ENCODE measurements at regions not wholly inside any gene's neighbourhood (a gene's known extent, or its start where the extent isn't known, plus 50 kb on each side); places are given as distances from the start of the nearest gene placed in this dataset.
A peak's percentile ranks its signal among the peaks of the same experiment; 100 is the strongest.

DNA sequence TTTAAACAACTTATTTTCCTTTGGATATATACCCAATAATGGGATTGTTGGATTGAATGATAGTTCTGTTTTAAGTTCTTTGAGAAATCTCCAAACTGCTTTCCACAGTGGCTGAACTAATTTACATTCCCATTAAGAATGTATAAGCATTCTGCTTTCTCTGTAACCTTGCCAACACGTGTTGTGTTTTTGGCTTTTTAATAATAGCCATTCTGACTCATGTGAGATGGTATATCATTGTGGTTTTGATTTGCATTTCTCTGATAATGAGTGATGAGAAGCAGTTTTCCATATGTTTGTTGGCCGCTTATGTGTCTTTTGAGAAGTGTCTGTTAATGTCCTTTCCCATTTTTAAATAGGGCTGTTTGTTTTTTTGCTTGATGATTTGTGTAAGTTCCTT, 155.6 kb upstream of the PITX2 start:
- DNase-seq (ENCODE audit: low spot score) = no peak

DNA sequence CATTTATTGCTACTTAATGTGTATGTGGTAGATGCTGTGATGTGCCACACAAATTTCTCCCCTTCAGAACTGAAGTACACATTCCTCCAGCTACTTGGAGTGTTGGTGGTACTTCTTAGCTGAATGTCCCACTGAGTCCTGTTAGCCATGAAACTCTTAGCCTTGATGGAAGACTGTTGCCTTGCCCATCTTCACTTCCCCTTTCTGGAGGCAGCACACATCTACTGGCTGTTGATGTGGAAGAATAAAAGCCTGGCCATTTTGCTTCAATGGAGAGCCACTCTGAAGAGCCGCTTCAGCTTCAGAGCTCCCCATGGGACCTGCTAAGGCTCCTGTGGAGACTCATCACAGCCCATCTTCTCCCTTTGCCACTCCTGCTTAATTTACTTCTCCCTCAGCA, 157.7 kb upstream of the PITX2 start:
- no peak for DNase-seq (ENCODE audit: low spot score)

GRCh38 chr4:110781944-110782343, 159.1 kb upstream of the PITX2 start:
- DNase-seq (ENCODE audit: low spot score) = no peak

DNA sequence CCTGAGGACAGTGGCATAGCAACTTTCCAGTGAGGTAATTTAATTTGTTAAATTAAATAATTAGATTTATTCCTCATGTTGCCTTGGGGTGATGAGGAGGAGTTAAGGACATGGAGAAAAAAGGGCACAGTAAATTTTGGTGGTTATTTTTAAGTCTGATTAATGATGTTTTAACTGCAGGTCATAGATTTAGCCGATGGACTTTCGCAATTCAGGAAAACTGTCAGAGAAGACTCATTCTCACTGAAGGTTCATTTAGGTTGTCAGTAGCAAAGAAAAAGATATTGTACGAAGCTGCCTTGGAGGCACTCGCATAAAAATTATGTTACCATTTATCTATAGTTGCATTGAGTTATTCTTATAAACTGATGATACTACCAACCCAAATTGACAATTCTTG, 164.2 kb upstream of the PITX2 start:
- no peak for DNase-seq (ENCODE audit: low spot score)

DNA sequence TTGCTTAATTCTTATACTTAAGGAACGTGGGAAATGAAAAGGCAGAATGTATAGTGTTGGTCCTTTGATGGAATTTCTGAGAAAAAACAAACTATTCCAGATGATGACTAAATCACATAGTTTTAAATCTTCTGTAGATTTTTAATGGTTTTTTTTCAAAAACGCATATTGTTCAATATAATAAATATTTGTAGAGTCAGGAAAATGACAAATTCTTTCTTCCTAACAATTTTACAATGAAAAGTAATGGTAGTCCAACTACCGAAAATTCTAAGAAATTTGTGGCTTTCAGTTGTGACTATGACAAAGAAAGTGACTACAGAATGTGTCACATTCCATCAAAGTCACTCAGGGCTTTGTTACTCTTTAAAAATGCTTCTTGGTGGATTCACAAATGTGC, 164.8 kb upstream of the PITX2 start:
- no peak for DNase-seq (ENCODE audit: low spot score)

DNA sequence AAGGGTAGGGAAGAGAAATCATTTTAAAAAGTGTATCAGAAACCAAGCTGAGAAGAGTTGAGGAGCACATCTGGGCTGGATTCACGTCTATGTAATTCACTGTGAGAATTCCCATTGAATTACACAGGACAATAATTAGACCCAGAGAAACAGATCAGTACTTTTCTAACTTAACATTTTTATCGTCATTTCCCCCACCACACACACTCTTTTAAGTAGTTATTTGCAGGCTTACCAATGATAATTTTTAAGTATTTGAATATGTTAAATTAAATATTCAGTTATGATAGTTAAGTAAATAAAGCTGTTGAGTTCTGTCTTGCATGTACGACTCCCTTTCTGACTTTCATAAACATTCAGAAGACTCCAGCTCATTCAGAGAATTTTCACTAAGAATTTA, 165.4 kb upstream of the PITX2 start:
- no peak for DNase-seq (ENCODE audit: low spot score)

- DNase-seq (ENCODE audit: low spot score) = no peak
Measured at GRCh38 chr4:110792036-110792435, 169.2 kb upstream of the PITX2 start.

DNA sequence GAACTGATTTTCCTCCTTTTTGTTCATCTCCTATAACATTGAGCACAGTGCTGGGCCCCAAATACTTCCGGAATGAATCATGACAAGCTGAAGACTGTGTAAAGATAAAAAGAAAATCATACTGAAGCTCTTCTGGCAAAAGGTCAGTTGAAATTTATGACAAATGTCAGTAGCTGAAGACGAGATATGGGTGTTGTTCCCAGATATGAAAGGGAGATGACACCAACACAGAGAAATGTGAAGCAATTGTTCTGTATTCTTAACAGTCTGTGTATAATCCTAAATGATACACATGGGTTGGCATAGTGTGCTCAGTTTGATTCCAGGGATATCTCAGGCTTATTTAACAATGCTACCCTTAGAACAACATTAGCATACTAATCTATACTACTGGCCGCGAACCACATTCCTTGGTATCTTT, 170.5 kb upstream of the PITX2 start:
- peak; percentile 34 for DNase-seq (ENCODE audit: low spot score)

GRCh38 chr4:110793890-110794554, 171.1 kb upstream of the PITX2 start:
- no peak for DNase-seq (ENCODE audit: low spot score)

- no peak for DNase-seq (ENCODE audit: low spot score)
Measured at GRCh38 chr4:110795971-110796370, 173.1 kb upstream of the PITX2 start.

GRCh38 chr4:110797486-110797885, 174.6 kb upstream of the PITX2 start:
- DNase-seq (ENCODE audit: low spot score) = no peak

DNA sequence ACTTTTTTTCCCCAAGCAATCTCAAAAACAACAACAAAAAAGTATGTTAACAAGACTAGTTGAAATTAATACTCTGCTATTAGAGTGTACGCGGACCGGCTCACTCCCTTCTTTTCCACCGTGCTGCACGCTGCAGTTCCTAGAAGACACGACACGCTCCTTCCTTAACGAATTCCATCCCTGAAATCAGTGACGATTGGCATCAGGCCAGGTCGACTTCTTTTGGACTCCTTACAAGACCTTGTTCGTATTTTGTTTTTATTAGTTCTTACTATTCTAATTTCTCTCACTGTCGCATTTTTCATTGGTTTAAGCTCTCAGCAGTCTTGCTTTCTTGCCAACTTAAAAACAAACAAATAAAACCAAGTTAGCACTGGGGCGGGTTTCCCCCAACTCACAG, 175.8 kb upstream of the PITX2 start:
- DNase-seq (ENCODE audit: low spot score) = no peak

GRCh38 chr4:110799211-110799610, 176.3 kb upstream of the PITX2 start:
- DNase-seq (ENCODE audit: low spot score) = no peak

GRCh38 chr4:110801591-110801990, 178.7 kb upstream of the PITX2 start:
- DNase-seq (ENCODE audit: low spot score) = no peak

- no peak for DNase-seq (ENCODE audit: low spot score)
Measured at GRCh38 chr4:110808351-110808878, 185.5 kb upstream of the PITX2 start.

DNA sequence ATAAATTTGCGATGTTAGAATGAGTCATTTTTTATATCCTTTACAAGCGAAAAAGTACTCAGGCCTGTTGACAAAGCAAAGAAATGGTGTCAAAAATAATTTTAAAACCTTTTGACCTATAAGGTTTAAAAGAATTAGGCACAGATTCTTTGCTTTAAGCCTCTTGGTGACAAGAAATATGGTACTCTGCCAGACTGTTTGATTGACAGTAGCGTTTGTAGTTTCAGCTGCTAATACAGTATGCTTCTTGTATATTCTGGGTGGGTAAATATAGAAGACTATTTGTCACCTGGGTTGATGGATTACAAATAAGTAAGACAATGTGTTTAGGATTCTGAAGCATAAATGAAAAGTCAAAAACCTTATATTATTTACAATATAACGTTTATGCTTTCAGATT, 193.1 kb upstream of the PITX2 start:
- DNase-seq (ENCODE audit: low spot score) = no peak

DNA sequence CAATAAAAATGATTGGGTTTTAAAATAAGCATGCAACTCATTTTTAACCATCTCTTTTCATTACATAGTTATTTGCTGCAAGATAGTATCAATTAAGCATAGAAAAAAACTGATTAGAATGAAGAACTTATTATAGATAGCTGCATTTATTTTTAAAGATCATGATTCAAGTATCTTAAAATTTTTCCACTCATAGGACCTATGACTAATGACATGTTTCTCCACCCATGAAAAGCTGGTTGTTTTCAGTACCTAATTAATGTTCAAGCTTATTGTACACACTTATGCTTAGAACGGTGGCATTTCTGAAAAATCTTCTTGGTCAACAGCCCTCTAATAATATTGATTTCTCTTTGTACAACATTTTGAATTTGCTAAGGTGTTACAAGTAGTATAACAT, 193.5 kb upstream of the PITX2 start:
- DNase-seq (ENCODE audit: low spot score) = no peak

- DNase-seq (ENCODE audit: low spot score) = no peak
Measured at GRCh38 chr4:110821186-110821585, 198.3 kb upstream of the PITX2 start.

DNA sequence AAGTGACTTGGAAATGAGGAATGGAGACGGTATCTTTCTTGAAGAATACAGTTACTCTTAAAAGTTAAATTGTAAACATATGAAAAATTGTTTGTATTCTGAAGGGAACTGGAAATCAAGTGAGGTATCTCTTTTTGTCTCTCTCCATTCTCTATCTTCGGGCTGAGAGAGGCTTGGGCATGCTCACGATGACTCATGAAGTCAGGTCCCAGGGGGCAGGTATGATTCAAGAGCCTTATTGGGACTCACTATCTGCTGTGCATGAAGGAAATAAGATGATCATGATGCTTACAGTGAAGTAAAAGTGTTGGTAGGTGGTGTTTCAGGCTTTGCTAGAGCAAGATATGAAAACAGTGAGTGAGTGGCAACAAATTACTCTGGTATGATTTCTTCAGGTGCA, 200.4 kb upstream of the PITX2 start:
- peak; percentile 14 for DNase-seq (ENCODE audit: low spot score)

- DNase-seq (ENCODE audit: low spot score) = no peak
Measured at GRCh38 chr4:110824344-110824743, 201.5 kb upstream of the PITX2 start.

DNA sequence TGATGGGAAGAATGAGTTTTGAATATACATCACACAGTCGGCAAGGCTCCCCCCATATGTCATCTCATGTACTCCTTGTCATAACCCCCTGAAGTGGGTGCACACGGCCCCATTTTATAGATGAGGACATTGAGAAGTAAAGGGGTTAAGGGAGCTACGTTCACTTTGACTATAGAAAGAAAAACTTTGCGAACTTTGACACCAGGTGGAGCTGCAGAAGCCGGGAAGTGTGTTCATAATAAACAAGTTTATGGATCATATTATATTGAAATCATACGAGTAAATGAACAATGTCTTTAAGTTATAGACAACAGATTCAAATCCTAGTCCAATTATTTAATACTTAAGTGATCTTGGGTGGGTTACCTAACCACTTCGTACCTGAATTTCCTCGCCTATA, 203.8 kb upstream of the PITX2 start:
- DNase-seq (ENCODE audit: low spot score) = no peak

- no peak for DNase-seq (ENCODE audit: low spot score)
Measured at GRCh38 chr4:110830461-110830860, 207.6 kb upstream of the PITX2 start.

GRCh38 chr4:110837896-110838450, 215.1 kb upstream of the PITX2 start:
- no peak for DNase-seq (ENCODE audit: low spot score)

- no peak for DNase-seq (ENCODE audit: low spot score)
Measured at GRCh38 chr4:110840221-110840654, 217.4 kb upstream of the PITX2 start.

Measured in COLO829 (cell line).